ENCODE measurements at regions not wholly inside any gene's neighbourhood (a gene's known extent, or its start where the extent isn't known, plus 50 kb on each side); places are given as distances from the start of the nearest gene placed in this dataset.

- Histone ChIP-seq H3K9me3 (replicated peaks in 1 of 3) (no peaks in the 10 kb centered on the region), H3K4me3 (no peak overlapping the region), H3K4me1 (replicated peaks in 1 of 2) (no peaks in the 10 kb centered on the region), H3K36me3 (replicated peaks in 1 of 2) (no peaks in the 10 kb centered on the region), H3K27ac (no peak overlapping the region), H3K27me3 (no peaks in the 10 kb centered on the region)
- no peak for TF ChIP-seq POLR2A (IDR thresholded peaks at IDR 0.05)
- no peak for TF ChIP-seq CTCF (IDR thresholded peaks at IDR 0.05)
- no peak for DNase-seq
- intact Hi-C loops (cut with DNase I), result no loop called here
- 87 to 92% (median 92%) methylated on average over 7 of the region's 7 CpGs for WGBS, 4 donors
These were observed 315.4 kb upstream of the ADCY2 start for GRCh38 chr5:7080501-7080900.

GRCh38 chr5:7087719-7088297 is 308.1 kb upstream of the ADCY2 start:
- TF ChIP-seq POLR2A (IDR thresholded peaks at IDR 0.05), result no peak
- TF ChIP-seq CTCF (IDR thresholded peaks at IDR 0.05), result no peak
- Histone ChIP-seq H3K27ac (no peak overlapping the region), H3K4me3 (no peak overlapping the region), H3K27me3 (no peaks in the 10 kb centered on the region), H3K36me3 (replicated peaks in 1 of 2) (no peaks in the 10 kb centered on the region), H3K9me3 (replicated peaks in 1 of 3) (no peaks in the 10 kb centered on the region), H3K4me1 (replicated peaks in 1 of 2) (no peaks in the 10 kb centered on the region)
- 63 to 78% (median 74%) methylated on average over 6 of the region's 6 CpGs for WGBS, 4 donors
- intact Hi-C loops (cut with DNase I), result no loop called here
- DNase-seq, result no peak

GRCh38 chr5:7088849-7089248 is 307.1 kb upstream of the ADCY2 start:
- Histone ChIP-seq H3K4me3 (no peak overlapping the region), H3K4me1 (replicated peaks in 1 of 2) (no peaks in the 10 kb centered on the region), H3K9me3 (replicated peaks in 1 of 3) (no peaks in the 10 kb centered on the region), H3K27ac (no peak overlapping the region), H3K27me3 (no peaks in the 10 kb centered on the region), H3K36me3 (replicated peaks in 1 of 2) (no peaks in the 10 kb centered on the region)
- WGBS, 4 donors, result 42 to 55% (median 49%) methylated on average over 3 of the region's 3 CpGs
- intact Hi-C loops (cut with DNase I), result no loop called here
- TF ChIP-seq POLR2A (IDR thresholded peaks at IDR 0.05) (no peak), CTCF (IDR thresholded peaks at IDR 0.05) (no peak)
- no peak for DNase-seq

GRCh38 chr5:7094626-7095025 is 301.3 kb upstream of the ADCY2 start:
- intact Hi-C loops (cut with DNase I), result no loop called here
- no peak for TF ChIP-seq CTCF (IDR thresholded peaks at IDR 0.05)
- TF ChIP-seq POLR2A (IDR thresholded peaks at IDR 0.05), result no peak
- DNase-seq, result no peak
- Histone ChIP-seq H3K27ac (no peak overlapping the region), H3K4me1 (replicated peaks in 1 of 2) (no peaks in the 10 kb centered on the region), H3K9me3 (replicated peaks in 1 of 3) (no peaks in the 10 kb centered on the region), H3K27me3 (no peaks in the 10 kb centered on the region), H3K36me3 (replicated peaks in 1 of 2) (no peaks in the 10 kb centered on the region), H3K4me3 (no peak overlapping the region)
- WGBS, 4 donors, result 28 to 39% (median 34%) methylated on average over 3 of the region's 3 CpGs
